ENCODE measurements at regions not wholly inside any gene's neighbourhood (a gene's known extent, or its start where the extent isn't known, plus 50 kb on each side); places are given as distances from the start of the nearest gene placed in this dataset.

DNA sequence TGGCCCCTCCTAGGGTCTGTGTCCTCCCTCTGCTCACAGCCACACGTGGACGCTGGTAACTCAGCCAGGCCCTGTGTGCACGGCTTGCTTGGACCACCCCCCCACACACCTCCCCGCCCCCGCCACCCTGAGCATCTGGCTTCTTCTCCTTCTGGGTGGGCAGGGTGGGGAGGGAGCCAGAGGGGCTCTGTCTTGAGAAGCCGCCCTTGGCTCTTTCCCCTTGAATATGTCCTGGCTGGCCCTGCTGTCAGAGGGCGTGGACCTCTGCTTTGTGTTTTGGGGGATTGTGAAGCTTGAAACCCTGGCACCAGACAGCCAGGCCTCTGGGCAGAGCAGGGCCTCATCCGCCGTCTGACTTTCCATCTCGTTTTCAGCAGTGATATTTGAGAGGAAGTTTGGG lies 72.1 kb downstream of the GLI2 start:
- no peak for DNase-seq (ENCODE audit: insufficient read length, low spot score)
- FAIRE-seq = no peak

DNA sequence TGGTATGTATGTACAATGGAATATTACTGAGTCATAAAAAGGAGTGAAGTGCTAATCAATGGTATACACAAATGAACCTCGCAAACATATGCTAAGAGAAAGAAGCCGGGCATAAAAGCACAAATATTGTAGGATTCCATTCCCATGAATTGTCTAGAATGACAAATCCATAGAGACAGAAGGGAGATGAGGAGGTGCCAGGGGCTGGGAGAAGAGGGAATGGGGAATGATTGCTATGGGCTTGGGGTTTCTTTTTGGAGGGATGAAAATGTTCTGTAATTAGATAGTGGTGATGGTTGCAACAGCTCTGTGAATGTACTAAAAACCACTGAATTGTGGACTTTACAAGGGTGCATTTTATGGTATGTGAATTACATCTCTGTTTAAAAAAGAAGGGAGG lies 73.5 kb downstream of the GLI2 start:
- no peak for FAIRE-seq
- DNase-seq (ENCODE audit: insufficient read length, low spot score) = no peak

GRCh38 chr2:120809609-120810440 lies 74.2 kb downstream of the GLI2 start:
- FAIRE-seq (no peak), DNase-seq (ENCODE audit: insufficient read length, low spot score) (no peak)

GRCh38 chr2:120810639-120811038 lies 75.0 kb downstream of the GLI2 start:
- FAIRE-seq = no peak
- no peak for DNase-seq (ENCODE audit: insufficient read length, low spot score)

DNA sequence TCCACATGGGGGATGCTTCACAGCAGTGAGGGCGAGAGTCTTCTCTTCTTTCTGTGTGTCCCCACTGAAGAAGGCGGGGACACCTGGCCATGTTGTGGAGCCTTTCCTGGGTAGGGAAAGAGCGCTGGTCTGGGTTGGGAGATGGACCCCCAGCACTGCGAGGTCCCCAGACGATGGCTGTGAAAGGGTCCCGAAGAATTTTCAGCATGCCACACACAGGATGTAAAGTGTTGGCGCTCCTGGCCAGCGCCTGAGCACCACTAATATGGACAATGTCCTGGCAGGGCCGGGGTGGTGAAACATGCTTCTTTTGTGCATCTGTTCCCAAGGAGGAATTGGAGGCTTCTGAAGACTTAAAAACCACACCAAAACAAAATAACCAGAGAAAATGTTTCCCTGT lies 77.2 kb downstream of the GLI2 start:
- FAIRE-seq = no peak
- DNase-seq (ENCODE audit: insufficient read length, low spot score) = no peak

GRCh38 chr2:120814352-120814751 lies 78.7 kb downstream of the GLI2 start:
- DNase-seq (ENCODE audit: insufficient read length, low spot score) (no peak), FAIRE-seq (peak; percentile 33)

- FAIRE-seq = no peak
- no peak for DNase-seq (ENCODE audit: insufficient read length, low spot score)
Observed at GRCh38 chr2:120815292-120815691, 79.6 kb downstream of the GLI2 start.

DNA sequence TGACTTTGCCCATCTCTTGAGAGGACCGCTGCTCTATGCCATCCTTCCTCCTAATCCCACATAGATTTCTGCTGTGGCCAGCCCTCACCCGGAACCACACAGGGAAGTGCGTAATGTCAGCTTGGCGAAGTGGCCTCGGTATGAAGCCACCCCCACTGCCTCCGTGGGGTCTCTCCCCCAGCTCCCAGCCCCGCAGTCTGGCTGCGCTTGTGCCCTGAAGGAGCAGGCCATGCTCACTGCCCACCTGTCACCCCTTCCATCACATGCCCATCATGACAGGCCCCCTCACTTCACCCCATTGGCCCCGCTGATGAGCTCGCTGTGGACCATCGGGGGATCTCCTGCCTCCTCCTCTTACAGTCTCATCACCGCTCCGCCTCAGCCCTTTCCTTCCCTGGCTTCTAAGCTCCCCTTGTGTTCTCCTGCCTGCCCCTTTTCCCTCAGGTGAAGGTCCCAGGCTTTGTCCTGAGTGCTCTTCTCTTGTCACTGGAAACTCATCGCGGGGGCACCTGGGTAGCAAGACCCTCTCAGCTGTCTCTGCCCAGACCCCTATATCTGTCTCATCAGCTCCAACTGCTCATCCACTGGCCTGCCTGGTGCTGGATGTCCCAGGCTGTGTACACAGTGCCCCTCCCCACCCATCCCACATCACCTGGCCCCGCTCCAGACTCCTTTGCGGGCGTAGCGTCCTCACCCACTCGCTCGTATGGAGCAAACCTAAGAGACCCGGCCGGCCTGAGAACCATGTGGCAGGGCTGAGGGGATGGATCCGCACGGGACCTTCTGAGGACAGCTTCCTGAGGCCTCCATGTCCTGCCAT lies 81.7 kb downstream of the GLI2 start:
- DNase-seq (ENCODE audit: insufficient read length, low spot score) (no peak), FAIRE-seq (no peak)

GRCh38 chr2:120817956-120818325 lies 82.3 kb downstream of the GLI2 start:
- no peak for FAIRE-seq
- no peak for DNase-seq (ENCODE audit: insufficient read length, low spot score)

- DNase-seq (ENCODE audit: insufficient read length, low spot score) (no peak), FAIRE-seq (no peak)
Observed at GRCh38 chr2:120818441-120818920, 82.8 kb downstream of the GLI2 start.

GRCh38 chr2:120819720-120820210 lies 84.1 kb downstream of the GLI2 start:
- FAIRE-seq (no peak), DNase-seq (ENCODE audit: insufficient read length, low spot score) (no peak)

GRCh38 chr2:120820263-120820952 lies 84.7 kb downstream of the GLI2 start:
- FAIRE-seq = no peak
- DNase-seq (ENCODE audit: insufficient read length, low spot score) = no peak

- DNase-seq (ENCODE audit: insufficient read length, low spot score) (no peak), FAIRE-seq (no peak)
Observed at GRCh38 chr2:120820953-120821279, 85.2 kb downstream of the GLI2 start.

DNA sequence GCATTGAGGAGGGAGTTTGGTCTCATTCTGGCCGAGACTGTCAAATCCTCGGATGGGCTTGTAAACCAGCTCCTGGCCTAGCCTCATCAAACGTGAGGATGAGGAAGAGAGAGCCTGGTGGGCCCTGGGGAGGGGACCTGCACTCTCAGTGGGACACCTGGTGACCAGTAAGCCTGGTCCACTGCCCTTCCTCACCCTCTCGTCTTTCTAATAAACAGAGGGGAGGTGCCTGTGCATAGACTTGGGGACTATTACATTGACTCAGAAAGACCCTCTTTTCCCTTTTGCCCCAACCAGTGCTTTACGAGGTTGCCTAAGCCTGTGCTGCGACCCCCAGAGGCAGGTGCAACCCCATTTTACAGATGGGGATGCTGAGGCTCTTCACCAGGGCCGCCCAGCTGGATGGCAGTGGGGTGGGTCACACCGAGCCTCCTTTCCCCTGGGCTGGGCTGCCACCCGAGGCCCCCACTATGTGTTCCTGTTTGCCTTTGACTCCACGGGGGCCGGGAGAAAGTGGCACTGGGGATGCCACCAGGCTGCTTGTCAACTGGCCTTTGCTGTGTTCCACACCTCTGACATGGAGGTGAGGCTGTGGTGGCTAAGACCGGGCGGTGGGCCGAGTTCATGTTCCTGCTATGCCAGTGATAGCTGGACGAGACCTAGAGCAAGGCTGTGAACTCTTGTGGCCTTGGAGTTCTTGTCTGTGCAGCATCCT lies 85.9 kb downstream of the GLI2 start:
- DNase-seq (ENCODE audit: insufficient read length, low spot score) (no peak), FAIRE-seq (no peak)

DNA sequence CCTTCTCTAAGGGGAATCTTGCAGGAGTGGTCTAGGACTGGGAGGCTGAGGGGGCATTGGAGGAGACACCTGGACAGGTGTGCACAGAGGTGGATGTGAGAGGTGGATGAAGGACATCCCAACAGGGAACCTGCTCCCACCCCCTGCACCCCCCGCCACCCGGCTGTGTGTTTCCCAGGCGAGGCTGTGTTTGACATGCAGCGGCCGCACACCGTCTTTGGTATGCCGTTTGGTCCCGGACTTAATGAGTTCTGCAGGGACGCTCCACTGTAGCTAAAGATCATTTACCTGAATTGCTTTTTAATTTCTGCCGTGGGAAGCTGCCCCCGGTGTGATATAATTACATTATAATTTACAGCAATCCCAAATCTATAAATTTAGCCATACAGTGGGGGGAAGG lies 87.3 kb downstream of the GLI2 start:
- DNase-seq (ENCODE audit: insufficient read length, low spot score) = no peak

GRCh38 chr2:120823551-120823950 lies 87.9 kb downstream of the GLI2 start:
- no peak for DNase-seq (ENCODE audit: insufficient read length, low spot score)
- no peak for FAIRE-seq

More for the DNA sequence above, 87.3 kb downstream of the GLI2 start:
- no peak for FAIRE-seq

- DNase-seq (ENCODE audit: insufficient read length, low spot score) (no peak), FAIRE-seq (no peak)
Observed at GRCh38 chr2:120824246-120824645, 88.6 kb downstream of the GLI2 start.

GRCh38 chr2:120825370-120826259 lies 89.9 kb downstream of the GLI2 start:
- FAIRE-seq = peak; percentile 42
- DNase-seq (ENCODE audit: insufficient read length, low spot score) = no peak

- FAIRE-seq (no peak), DNase-seq (ENCODE audit: insufficient read length, low spot score) (no peak)
Observed at GRCh38 chr2:120826260-120826648, 90.6 kb downstream of the GLI2 start.

All from HTR-8/SVneo (cell line).